ENCODE measurements at regions not wholly inside any gene's neighbourhood (a gene's known extent, or its start where the extent isn't known, plus 50 kb on each side); places are given as distances from the start of the nearest gene placed in this dataset.

- TF ChIP-seq ZNF274 (IDR thresholded peaks at IDR 0.05; ENCODE audit: low read depth, low read length) (no peak), SUZ12 (IDR thresholded peaks at IDR 0.05; ENCODE audit: extremely low read depth, insufficient read depth, insufficient read length) (no peak)
Measured at GRCh38 chr6:105452924-105453756, 50.3 kb upstream of the PREP start.
